NCI-H2171 (cell line): ENCODE measurements at regions not wholly inside any gene's neighbourhood (a gene's known extent, or its start where the extent isn't known, plus 50 kb on each side); places are given as distances from the start of the nearest gene placed in this dataset.

Experiments used
- DNase-seq: peaks from one replicate; lab custom pipeline; 2025; lab: John Stamatoyannopoulos, UW

DNA sequence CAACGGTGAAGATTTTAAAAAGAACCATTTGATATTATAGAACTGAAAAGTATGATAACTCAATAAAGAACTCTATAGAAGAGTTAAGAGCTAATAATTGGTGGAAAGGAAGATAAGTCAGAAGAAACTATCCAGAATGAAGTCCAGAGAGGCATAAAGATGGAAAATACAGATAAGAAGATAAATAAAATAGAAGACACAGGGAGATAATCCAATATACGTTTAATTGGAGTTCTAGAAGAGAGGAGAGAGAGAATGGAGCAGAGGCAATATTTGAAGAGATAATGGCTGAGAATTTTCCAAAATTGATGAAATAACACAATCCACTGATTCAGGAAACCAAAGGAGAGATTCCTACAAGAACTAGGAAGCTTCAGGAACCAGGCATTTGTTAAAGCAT is 49.8 kb upstream of the EPHB3 start:
- no peak for DNase-seq
